Endometrial microvascular endothelial cells (primary cell): ENCODE measurements at regions not wholly inside any gene's neighbourhood (a gene's known extent, or its start where the extent isn't known, plus 50 kb on each side); places are given as distances from the start of the nearest gene placed in this dataset.

Source experiments
- in situ Hi-C: cut with HindIII; loops from 2 replicates; pipeline ENCODE4 v1.10.0; 2017; ENCODE audit warnings: low sequenced_read_pairs, low pct_unique_long_range_greater_than_20kb; ENCODE audit errors: inconsistent ontology term

DNA sequence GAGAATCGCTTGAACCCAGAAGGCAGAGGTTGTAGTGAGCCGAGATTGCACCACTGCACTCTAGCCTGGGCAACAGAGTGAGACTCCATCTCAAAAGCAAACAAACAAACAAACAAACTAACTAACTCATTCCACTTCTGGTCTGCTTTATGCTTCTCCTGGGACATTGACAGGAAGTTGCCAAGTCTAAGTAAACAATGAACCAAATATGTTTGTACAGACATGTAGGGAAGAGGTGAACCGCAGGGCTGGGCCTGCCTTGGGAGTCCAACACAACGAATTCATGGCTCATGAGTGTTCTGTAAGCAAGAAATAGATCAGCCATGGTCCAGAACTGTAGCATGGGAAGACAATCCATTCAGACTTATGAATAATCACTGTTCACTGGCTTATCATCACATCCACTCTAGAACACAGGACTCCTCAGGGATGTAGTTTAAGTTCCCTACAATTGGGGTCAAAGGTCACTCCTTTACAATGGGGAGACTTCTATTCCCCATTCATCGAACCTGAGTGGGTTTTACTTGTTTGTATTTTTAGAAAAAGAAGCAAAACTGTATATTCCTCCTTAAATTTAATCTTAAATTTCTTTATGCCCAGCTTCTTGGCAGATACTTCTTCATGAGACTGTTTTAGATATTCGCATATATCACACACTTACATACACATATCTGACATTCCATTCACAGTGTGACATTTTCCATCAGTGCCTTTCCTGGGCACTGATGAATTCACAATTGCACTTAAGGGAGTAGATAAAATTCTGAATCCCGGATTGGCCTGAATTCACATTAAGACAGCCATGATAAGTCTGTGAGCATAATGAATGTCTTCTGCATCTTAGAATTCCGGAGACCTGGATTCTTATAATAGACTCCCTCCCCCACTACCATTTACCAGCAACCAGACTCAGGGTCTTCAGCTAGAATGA lies 159.1 kb upstream of the EEPD1 start:
- in situ Hi-C loops: loop anchor here (25.0 kb wide), 1 partner anchor 318 kb away; no protein-coding TSS in a partner anchor

DNA sequence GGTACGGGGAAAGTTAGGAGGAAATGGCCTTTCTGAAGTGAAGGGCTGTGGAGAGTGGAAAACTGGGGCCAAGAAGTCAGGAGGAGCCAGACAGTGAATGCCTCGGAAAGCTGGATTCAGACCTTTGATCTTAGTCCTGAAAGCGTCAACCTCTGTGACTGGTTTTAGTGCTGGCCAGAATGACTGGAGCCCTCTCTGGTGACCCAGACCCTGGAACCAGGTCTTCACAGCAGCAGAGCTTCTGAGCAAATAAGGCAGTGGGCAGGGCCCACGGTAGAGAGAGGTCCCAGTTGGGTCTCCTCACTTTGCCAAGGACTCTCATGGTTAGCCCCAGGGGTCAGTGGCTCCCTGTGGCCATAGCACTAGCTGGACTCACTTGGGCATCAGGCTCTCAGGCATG lies 157.7 kb upstream of the EEPD1 start:
- in situ Hi-C loops: loop anchor here (25.0 kb wide), 1 partner anchor 317 kb away; no protein-coding TSS in a partner anchor

DNA sequence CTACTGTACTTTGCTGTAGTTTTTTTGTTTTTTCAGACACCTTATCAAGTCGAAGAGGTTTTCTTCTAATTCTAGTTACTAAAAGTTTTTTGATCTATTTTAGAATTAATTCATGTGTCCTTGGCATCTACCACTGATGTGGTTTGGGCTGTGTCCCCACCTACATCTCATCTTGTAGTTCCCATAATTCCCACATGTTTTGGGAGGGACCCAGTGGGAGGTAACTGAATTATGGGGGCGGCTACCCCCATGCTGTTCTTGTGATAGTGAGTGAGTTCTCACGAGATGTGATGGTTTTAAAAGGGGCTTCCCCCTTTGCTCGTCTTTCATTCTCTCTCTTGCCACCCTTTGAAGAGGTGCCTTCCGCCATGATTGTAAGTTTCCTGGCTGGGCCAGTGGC lies 154.6 kb upstream of the EEPD1 start:
- in situ Hi-C loops: loop anchor here (25.0 kb wide), 1 partner anchor 314 kb away; no protein-coding TSS in a partner anchor

GRCh38 chr7:36001546-36001945 lies 151.5 kb upstream of the EEPD1 start:
- in situ Hi-C loops: no loop called here

GRCh38 chr7:36002900-36003299 lies 150.2 kb upstream of the EEPD1 start:
- in situ Hi-C loops: no loop called here

- in situ Hi-C loops: no loop called here
Observed at GRCh38 chr7:36003343-36003742, 149.7 kb upstream of the EEPD1 start.

- in situ Hi-C loops: no loop called here
Observed at GRCh38 chr7:36005293-36005692, 147.8 kb upstream of the EEPD1 start.

GRCh38 chr7:36005876-36006275 lies 147.2 kb upstream of the EEPD1 start:
- in situ Hi-C loops: no loop called here

- in situ Hi-C loops: no loop called here
Observed at GRCh38 chr7:36006636-36007229, 146.3 kb upstream of the EEPD1 start.

GRCh38 chr7:36010656-36011587 lies 142.1 kb upstream of the EEPD1 start:
- in situ Hi-C loops: no loop called here

- in situ Hi-C loops: no loop called here
Observed at GRCh38 chr7:36011588-36011965, 141.5 kb upstream of the EEPD1 start.

GRCh38 chr7:36013246-36014014 lies 139.6 kb upstream of the EEPD1 start:
- in situ Hi-C loops: no loop called here

- in situ Hi-C loops: no loop called here
Observed at GRCh38 chr7:36014961-36015360, 138.1 kb upstream of the EEPD1 start.

GRCh38 chr7:36015733-36016132 lies 137.3 kb upstream of the EEPD1 start:
- in situ Hi-C loops: no loop called here

- in situ Hi-C loops: no loop called here
Observed at GRCh38 chr7:36016648-36017047, 136.4 kb upstream of the EEPD1 start.

DNA sequence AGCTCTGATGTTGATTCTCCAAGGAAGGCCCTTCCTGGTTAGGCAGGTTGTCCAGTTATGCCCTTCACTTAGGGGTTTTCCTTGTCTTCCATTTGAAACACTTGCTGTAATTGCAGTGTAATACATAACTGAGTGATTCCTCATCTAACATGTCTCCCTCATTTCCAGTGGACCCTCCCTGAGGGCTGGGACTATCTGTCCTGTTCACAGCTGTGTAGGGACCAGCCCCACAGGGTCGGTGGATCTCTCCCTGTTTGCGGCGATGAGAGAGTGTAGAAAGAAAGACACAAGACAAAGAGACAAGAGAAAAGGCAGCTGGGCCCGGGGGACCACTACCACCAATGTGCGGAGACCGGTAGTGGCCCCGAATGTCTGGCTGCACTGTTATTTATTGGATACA lies 135.9 kb upstream of the EEPD1 start:
- in situ Hi-C loops: no loop called here

- in situ Hi-C loops: no loop called here
Observed at GRCh38 chr7:36018816-36019484, 134.1 kb upstream of the EEPD1 start.

DNA sequence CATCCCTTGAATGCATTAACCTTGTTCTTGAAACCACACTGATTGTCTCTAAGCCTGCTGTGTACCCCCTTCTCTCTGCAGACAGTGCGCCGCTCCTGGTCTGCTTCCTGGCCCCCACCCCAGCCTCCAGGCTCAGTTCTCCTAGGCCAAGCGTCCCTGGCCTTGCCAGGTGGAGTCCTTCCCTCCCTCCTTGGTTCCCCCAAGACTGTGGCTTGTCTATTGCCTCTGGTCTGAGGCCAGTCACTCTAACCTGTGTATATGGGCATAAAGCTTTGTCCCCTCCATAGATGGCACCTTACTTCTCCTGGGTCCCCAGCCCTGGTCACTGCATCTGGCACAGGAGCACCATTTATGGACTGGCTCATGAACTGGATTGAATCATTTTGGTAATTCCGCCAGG lies 133.5 kb upstream of the EEPD1 start:
- in situ Hi-C loops: no loop called here
